Astrocyte of the spinal cord (primary cell): ENCODE measurements at regions not wholly inside any gene's neighbourhood (a gene's known extent, or its start where the extent isn't known, plus 50 kb on each side); places are given as distances from the start of the nearest gene placed in this dataset.
A peak's percentile ranks its signal among the peaks of the same experiment; 100 is the strongest.

ENCODE experiments used
- DNase-seq: peaks from one replicate; pipeline ENCODE4 v3.0.0; 2011; ENCODE audit warnings: low read depth, low spot score
- H3K4me3 ChIP-seq: 2 replicates; pipeline ENCODE4 v1.5.1; 2011; ENCODE audit warnings: low read depth, mild to moderate bottlenecking, low read length, moderate library complexity
- CTCF ChIP-seq: IDR thresholded peaks from 2 replicates; pipeline ENCODE4 v1.5.1; 2012; ENCODE audit warnings: low read depth, mild to moderate bottlenecking, low read length, inconsistent platforms
- in situ Hi-C: cut with HindIII; loops from 2 replicates; pipeline ENCODE4 v1.10.0; 2017; ENCODE audit warnings: low sequenced_read_pairs

DNA sequence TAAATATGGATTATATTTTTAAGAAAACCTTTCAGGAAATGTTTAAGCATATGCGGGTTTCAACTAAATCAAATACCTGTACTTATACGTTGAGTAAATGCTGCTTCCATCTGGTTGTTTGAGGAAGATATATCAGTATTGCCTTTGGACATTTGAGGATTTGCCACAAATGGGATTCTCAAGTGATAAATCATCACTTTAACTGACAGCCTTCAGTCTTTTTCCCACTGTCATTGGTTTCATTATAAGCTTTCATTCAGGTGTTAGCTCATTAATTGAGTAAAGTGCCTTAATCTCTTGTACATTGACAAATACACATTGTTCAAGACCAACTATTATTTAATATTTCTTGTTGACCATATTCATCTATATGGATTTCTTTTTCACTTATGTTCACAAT lies 217.2 kb downstream of the EDEM1 start:
- DNase-seq, result no peak
- TF ChIP-seq CTCF, result no peak
- H3K4me3 ChIP-seq, result no peak overlapping the region
- in situ Hi-C loops, result no loop called here

GRCh38 chr3:5411786-5412185 lies 224.3 kb downstream of the EDEM1 start:
- no peak for DNase-seq
- in situ Hi-C loops, result no loop called here
- H3K4me3 ChIP-seq, result no peak overlapping the region
- no peak for TF ChIP-seq CTCF

DNA sequence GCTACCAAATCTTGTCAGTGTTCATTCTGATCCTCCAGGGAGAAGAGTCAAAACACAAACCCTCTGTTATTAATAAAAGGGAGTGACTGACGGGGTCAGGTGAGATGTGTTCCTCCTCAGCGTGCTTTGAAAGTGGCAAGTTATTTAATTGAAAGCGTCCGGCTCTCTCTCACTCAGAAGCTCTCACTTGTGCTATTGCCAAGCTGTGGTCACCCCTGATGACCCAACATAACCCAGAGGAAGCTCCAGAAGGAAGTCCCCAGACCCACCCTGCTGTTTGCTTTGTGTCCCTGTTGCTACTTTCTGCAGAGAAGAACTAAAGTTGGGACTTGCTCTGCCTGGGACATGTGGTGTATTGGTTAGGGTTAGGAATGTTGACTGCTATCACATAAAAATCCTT lies 235.6 kb downstream of the EDEM1 start:
- no peak for TF ChIP-seq CTCF
- DNase-seq, result no peak
- in situ Hi-C loops, result no loop called here
- H3K4me3 ChIP-seq, result no peak overlapping the region

- in situ Hi-C loops, result no loop called here
- no peak for DNase-seq
- no peak overlapping the region for H3K4me3 ChIP-seq
- TF ChIP-seq CTCF, result no peak
Observed at GRCh38 chr3:5423523-5423922, 236.0 kb downstream of the EDEM1 start.

GRCh38 chr3:5425371-5425770 lies 237.9 kb downstream of the EDEM1 start:
- H3K4me3 ChIP-seq, result no peak overlapping the region
- no peak for DNase-seq
- in situ Hi-C loops, result no loop called here
- no peak for TF ChIP-seq CTCF

- in situ Hi-C loops, result no loop called here
- TF ChIP-seq CTCF, result peak; percentile 94
- no peak overlapping the region for H3K4me3 ChIP-seq
- DNase-seq, result peak; percentile 67
Observed at GRCh38 chr3:5426094-5426883, 238.8 kb downstream of the EDEM1 start.

DNA sequence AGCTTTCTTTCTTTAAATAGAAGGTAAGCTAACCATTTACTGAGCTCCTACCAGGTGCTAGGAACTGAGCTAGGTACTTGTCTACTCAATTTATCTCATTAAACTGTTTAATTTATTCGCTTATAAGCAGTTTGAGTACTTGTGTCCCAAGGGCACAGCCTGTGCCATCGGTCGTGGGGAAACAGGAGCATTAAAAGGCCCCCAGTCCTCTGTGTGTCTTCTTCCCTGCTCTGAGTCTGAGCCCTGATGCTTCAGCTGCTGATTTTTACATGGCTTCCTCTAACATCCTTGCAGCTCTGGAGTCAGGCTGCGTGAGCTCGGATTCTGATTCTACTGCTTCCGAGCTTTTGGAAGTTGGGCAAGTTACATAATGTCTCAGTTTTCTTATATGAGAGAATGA lies 239.5 kb downstream of the EDEM1 start:
- no peak for TF ChIP-seq CTCF
- in situ Hi-C loops, result no loop called here
- DNase-seq, result no peak
- no peak overlapping the region for H3K4me3 ChIP-seq
